ENCODE measurements at regions not wholly inside any gene's neighbourhood (a gene's known extent, or its start where the extent isn't known, plus 50 kb on each side); places are given as distances from the start of the nearest gene placed in this dataset.

GRCh38 chr16:66146798-66147197 lies 219.7 kb upstream of the CDH5 start:
- TF ChIP-seq CTCF (IDR thresholded peaks at IDR 0.05; ENCODE audit: insufficient read depth, low read length) (no peak), SPI1 (IDR thresholded peaks at IDR 0.05; ENCODE audit: borderline replicate concordance, low read depth) (no peak), REST (IDR thresholded peaks at IDR 0.05; ENCODE audit: insufficient replicate concordance, low read depth) (no peak), POLR2AphosphoS5 (IDR thresholded peaks at IDR 0.05; ENCODE audit: low read depth) (no peak), GABPA (IDR thresholded peaks at IDR 0.05; ENCODE audit: low read depth) (no peak)
